K562 (cell line): ENCODE measurements at regions not wholly inside any gene's neighbourhood (a gene's known extent, or its start where the extent isn't known, plus 50 kb on each side); places are given as distances from the start of the nearest gene placed in this dataset.

Experiments used
- BACH1 ChIP-seq: fragments of 200-800 bp; sonication (Bioruptor generic); IDR thresholded peaks from 2 replicates; pipeline ENCODE4 v1.6.1; 2016; ENCODE audit warnings: missing genetic modification characterization, missing compliant biosample characterization
- PTTG1 ChIP-seq: fragments of 450-650 bp; IDR thresholded peaks from 2 replicates; pipeline ENCODE4 v1.6.1; 2016; ENCODE audit warnings: low read depth, mild to moderate bottlenecking, missing genetic modification characterization, missing compliant biosample characterization
- RFX7 ChIP-seq: fragments of 250-450 bp; sonication (Bioruptor Pico); IDR thresholded peaks from 2 replicates; pipeline ENCODE4 v1.5.1; 2021; ENCODE audit warnings: mild to moderate bottlenecking
- SMAD1 ChIP-seq: fragments of 150-350 bp; IDR thresholded peaks from 2 replicates; pipeline ENCODE4 v1.6.1; 2014; ENCODE audit warnings: low read length, low read depth; ENCODE audit not compliant: partially characterized antibody
- STAT5B ChIP-seq: fragments of 250-450 bp; sonication (Bioruptor Pico); IDR thresholded peaks from 2 replicates; pipeline ENCODE4 v1.8.0; 2021; ENCODE audit warnings: mild to moderate bottlenecking, inconsistent platforms
- TAF7 ChIP-seq: fragments of 450-650 bp; IDR thresholded peaks from 2 replicates; pipeline ENCODE4 v1.6.1; 2016; ENCODE audit warnings: missing genetic modification characterization, missing compliant biosample characterization
- TBP ChIP-seq: optimal IDR thresholded peaks from 2 replicates; pipeline ENCODE3; 2011; ENCODE audit warnings: low read depth, low read length, improper control_type of control experiment
- XRCC3 ChIP-seq: fragments of 450-650 bp; IDR thresholded peaks from 2 replicates; pipeline ENCODE4 v1.6.1; 2017; ENCODE audit warnings: mild to moderate bottlenecking, moderate library complexity
- ZKSCAN8 ChIP-seq: fragments of 200-800 bp; sonication (Bioruptor generic); IDR thresholded peaks from 2 replicates; pipeline ENCODE4 v1.6.1; 2016; ENCODE audit warnings: missing genetic modification characterization, missing compliant biosample characterization
- ZNF75A ChIP-seq: fragments of 450-650 bp; formaldehyde crosslinking; IDR thresholded peaks from 2 replicates; pipeline ENCODE4 v1.4.0; 2020; ENCODE audit warnings: mild to moderate bottlenecking
- TF ChIP-seq, protein P1 (sequence below): fragments of 450-650 bp; IDR thresholded peaks from 2 replicates; pipeline ENCODE4 v1.6.1; 2017; ENCODE audit warnings: antibody characterized with exemption, mild to moderate bottlenecking
- TF ChIP-seq, protein P2 (sequence below): fragments of 450-650 bp; IDR thresholded peaks from 2 replicates; pipeline ENCODE4 v1.6.1; 2016; ENCODE audit warnings: missing biosample characterization, missing genetic modification characterization
- TF ChIP-seq, protein P3 (sequence below): sonication (generic); formaldehyde crosslinking; IDR thresholded peaks from 2 replicates; pipeline ENCODE4 v1.8.0; 2022; ENCODE audit warnings: mild to moderate bottlenecking, missing genetic modification reagents
- TF ChIP-seq, protein P4 (sequence below): fragments of 250-450 bp; sonication (Bioruptor Pico); IDR thresholded peaks from 2 replicates; pipeline ENCODE4 v1.8.0; 2021; ENCODE audit warnings: moderate library complexity, mild to moderate bottlenecking, inconsistent platforms
- TF ChIP-seq, protein P5 (sequence below): sonication (generic); formaldehyde crosslinking; IDR thresholded peaks from 2 replicates; pipeline ENCODE4 v1.8.1; 2023; ENCODE audit warnings: mild to moderate bottlenecking, missing genetic modification reagents, moderate library complexity
- TF ChIP-seq, protein P6 (sequence below): fragments of 450-650 bp; IDR thresholded peaks from 2 replicates; pipeline ENCODE4 v1.6.1; 2018; ENCODE audit warnings: mild to moderate bottlenecking, low read depth; ENCODE audit not compliant: partially characterized antibody

DNA sequence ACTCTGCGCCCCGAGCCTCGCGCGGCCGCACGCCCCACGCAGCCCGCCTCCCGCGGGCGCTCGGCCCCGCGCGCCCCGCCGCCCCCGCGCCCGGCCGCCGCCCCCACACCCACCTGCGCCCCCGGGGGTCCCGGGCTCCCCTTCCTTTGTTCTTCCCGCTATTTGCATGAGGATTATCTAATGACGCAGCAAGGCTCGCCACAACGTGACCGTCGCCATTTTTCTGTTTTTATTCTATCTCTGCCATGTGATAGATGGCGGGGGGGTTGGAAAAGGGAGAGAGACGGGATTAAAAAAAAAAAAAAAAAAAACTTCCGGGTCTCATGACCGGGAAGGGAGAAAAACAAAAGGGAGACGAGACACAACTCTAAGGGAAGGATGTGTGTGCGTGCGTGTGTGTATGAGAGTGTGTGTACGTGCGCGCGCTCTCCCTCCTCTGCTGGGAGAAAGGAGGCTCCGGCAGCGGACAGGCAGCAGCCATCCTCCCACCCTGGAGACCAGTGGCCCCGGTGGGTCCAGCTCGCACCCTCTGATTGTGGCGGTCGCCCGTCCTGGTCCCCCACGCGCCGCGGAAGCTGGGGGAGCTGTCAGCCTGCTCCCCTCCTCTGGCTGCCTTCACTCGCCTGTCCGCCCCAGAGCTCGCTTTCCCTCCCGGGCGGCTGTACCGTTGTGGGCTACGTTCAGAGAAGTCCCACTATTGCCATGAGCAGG, 80.4 kb upstream of the AK4 start (continued):
- TF ChIP-seq, protein P1, sequence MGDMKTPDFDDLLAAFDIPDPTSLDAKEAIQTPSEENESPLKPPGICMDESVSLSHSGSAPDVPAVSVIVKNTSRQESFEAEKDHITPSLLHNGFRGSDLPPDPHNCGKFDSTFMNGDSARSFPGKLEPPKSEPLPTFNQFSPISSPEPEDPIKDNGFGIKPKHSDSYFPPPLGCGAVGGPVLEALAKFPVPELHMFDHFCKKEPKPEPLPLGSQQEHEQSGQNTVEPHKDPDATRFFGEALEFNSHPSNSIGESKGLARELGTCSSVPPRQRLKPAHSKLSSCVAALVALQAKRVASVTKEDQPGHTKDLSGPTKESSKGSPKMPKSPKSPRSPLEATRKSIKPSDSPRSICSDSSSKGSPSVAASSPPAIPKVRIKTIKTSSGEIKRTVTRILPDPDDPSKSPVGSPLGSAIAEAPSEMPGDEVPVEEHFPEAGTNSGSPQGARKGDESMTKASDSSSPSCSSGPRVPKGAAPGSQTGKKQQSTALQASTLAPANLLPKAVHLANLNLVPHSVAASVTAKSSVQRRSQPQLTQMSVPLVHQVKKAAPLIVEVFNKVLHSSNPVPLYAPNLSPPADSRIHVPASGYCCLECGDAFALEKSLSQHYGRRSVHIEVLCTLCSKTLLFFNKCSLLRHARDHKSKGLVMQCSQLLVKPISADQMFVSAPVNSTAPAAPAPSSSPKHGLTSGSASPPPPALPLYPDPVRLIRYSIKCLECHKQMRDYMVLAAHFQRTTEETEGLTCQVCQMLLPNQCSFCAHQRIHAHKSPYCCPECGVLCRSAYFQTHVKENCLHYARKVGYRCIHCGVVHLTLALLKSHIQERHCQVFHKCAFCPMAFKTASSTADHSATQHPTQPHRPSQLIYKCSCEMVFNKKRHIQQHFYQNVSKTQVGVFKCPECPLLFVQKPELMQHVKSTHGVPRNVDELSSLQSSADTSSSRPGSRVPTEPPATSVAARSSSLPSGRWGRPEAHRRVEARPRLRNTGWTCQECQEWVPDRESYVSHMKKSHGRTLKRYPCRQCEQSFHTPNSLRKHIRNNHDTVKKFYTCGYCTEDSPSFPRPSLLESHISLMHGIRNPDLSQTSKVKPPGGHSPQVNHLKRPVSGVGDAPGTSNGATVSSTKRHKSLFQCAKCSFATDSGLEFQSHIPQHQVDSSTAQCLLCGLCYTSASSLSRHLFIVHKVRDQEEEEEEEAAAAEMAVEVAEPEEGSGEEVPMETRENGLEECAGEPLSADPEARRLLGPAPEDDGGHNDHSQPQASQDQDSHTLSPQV, result no peak
- TF ChIP-seq SMAD1, result no peak
- TF ChIP-seq PTTG1 (tag), result no peak
- TF ChIP-seq STAT5B (CRISPR knock-in tag), result no peak
- TF ChIP-seq ZKSCAN8 (CRISPR knock-in tag), result no peak
- TF ChIP-seq, protein P2, sequence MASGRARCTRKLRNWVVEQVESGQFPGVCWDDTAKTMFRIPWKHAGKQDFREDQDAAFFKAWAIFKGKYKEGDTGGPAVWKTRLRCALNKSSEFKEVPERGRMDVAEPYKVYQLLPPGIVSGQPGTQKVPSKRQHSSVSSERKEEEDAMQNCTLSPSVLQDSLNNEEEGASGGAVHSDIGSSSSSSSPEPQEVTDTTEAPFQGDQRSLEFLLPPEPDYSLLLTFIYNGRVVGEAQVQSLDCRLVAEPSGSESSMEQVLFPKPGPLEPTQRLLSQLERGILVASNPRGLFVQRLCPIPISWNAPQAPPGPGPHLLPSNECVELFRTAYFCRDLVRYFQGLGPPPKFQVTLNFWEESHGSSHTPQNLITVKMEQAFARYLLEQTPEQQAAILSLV (tag), result no peak
- TF ChIP-seq, protein P3, sequence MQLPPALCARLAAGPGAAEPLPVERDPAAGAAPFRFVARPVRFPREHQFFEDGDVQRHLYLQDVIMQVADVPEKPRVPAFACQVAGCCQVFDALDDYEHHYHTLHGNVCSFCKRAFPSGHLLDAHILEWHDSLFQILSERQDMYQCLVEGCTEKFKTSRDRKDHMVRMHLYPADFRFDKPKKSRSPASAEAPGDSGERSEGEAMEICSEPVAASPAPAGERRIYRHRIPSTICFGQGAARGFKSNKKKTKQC (CRISPR knock-in tag), result 0 out of 2 replicates have a peak, but pooled peaks have one; percentile 32
- TF ChIP-seq RFX7, result no peak
- peak; percentile 88 for TF ChIP-seq TAF7 (tag)
- no peak for TF ChIP-seq XRCC3
- TF ChIP-seq, protein P4, sequence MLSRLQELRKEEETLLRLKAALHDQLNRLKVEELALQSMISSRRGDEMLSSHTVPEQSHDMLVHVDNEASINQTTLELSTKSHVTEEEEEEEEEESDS, result no peak
- TF ChIP-seq, protein P5, sequence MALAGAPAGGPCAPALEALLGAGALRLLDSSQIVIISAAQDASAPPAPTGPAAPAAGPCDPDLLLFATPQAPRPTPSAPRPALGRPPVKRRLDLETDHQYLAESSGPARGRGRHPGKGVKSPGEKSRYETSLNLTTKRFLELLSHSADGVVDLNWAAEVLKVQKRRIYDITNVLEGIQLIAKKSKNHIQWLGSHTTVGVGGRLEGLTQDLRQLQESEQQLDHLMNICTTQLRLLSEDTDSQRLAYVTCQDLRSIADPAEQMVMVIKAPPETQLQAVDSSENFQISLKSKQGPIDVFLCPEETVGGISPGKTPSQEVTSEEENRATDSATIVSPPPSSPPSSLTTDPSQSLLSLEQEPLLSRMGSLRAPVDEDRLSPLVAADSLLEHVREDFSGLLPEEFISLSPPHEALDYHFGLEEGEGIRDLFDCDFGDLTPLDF (CRISPR knock-in tag), result no peak
- TF ChIP-seq, protein P6, sequence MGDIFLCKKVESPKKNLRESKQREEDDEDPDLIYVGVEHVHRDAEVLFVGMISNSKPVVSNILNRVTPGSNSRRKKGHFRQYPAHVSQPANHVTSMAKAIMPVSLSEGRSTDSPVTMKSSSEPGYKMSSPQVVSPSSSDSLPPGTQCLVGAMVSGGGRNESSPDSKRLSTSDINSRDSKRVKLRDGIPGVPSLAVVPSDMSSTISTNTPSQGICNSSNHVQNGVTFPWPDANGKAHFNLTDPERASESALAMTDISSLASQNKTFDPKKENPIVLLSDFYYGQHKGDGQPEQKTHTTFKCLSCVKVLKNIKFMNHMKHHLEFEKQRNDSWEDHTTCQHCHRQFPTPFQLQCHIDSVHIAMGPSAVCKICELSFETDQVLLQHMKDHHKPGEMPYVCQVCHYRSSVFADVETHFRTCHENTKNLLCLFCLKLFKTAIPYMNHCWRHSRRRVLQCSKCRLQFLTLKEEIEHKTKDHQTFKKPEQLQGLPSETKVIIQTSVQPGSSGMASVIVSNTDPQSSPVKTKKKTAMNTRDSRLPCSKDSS, result no peak
- TF ChIP-seq TBP, result peak; percentile 40
- no peak for TF ChIP-seq ZNF75A
- TF ChIP-seq BACH1 (tag), result no peak
